ENCODE measurements at regions not wholly inside any gene's neighbourhood (a gene's known extent, or its start where the extent isn't known, plus 50 kb on each side); places are given as distances from the start of the nearest gene placed in this dataset.

GRCh38 chr10:10078446-10078845, 939.2 kb upstream of the CELF2 start:
- TF ChIP-seq POLR2AphosphoS5 (IDR thresholded peaks at IDR 0.05; ENCODE audit: low read depth, low read length) (no peak), POLR2A (IDR thresholded peaks at IDR 0.05; ENCODE audit: borderline replicate concordance, extremely low read depth, insufficient read depth, insufficient read length) (no peak), CTCF (IDR thresholded peaks at IDR 0.05 in 2 of 3, conservative IDR thresholded peaks at IDR 0.05 in 1 of 3; ENCODE audit: borderline replicate concordance in 1 of 3, insufficient read depth in 1 of 3, low read depth in 2 of 3, low read length in 2 of 3) (no peak)

All from HCT116 (cell line).